ENCODE measurements at regions not wholly inside any gene's neighbourhood (a gene's known extent, or its start where the extent isn't known, plus 50 kb on each side); places are given as distances from the start of the nearest gene placed in this dataset.

DNA sequence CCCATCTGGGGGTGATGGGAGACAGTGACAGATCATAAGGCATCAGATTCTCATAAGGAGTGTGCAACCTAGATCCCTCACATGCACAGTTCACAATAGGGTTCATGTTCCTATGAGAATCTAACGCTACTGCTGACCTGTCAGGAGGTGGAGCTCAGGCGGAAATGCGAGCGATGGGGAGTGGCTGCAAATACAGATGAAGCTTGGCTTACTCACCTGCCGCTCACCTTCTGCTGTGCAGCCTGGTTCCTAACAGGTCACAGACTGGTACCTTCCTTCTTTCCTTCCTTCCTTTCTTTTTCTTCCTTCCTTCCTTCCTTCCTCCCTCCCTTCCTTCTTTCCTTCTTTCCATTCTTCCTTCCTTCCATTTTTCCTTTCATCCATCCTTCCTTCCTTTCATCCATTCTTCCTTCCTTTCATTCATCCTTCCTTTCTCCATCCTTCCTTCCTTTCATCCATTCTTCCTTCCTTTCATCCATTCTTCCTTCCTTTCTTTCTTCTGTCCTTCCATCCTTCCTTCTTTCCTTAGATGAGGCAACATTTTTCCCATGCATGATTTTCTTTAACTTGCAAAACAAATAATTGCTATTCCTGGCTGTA, 370.0 kb upstream of the AUTS2 start:
- no peak overlapping the region for H3K27ac ChIP-seq (ENCODE audit: low read depth, low read length)
- H4K20me1 ChIP-seq (ENCODE audit: insufficient read depth, low read length), result no peaks in the 10 kb centered on the region
- TF ChIP-seq CTCF (IDR thresholded peaks at IDR 0.05; ENCODE audit: extremely low read depth, low read depth, low read length), result no peak
- no peaks in the 10 kb centered on the region for H3K4me1 ChIP-seq (ENCODE audit: insufficient read depth, low read length)
- DNase-seq (ENCODE audit: insufficient read length, low spot score, missing footprints), result no peak
- H3K4me3 ChIP-seq (ENCODE audit: insufficient read depth, low read length), result no peak overlapping the region
- no peaks in the 10 kb centered on the region for H3K9me3 ChIP-seq (ENCODE audit: low read depth, low read length)
- H3K79me2 ChIP-seq (ENCODE audit: insufficient read depth, low read length), result no peaks in the 10 kb centered on the region
- H3K27me3 ChIP-seq (ENCODE audit: insufficient read depth, low read length), result no peaks in the 10 kb centered on the region
- H2AFZ ChIP-seq (ENCODE audit: low read length), result no peak overlapping the region
- H3K4me2 ChIP-seq (ENCODE audit: insufficient read depth, low read length), result no peak overlapping the region
- H3K36me3 ChIP-seq (ENCODE audit: insufficient read depth, low read length), result no peaks in the 10 kb centered on the region

GRCh38 chr7:69232445-69233376, 365.6 kb upstream of the AUTS2 start:
- no peak for TF ChIP-seq CTCF (IDR thresholded peaks at IDR 0.05; ENCODE audit: extremely low read depth, low read depth, low read length)
- H3K36me3 ChIP-seq (ENCODE audit: insufficient read depth, low read length), result no peaks in the 10 kb centered on the region

DNA sequence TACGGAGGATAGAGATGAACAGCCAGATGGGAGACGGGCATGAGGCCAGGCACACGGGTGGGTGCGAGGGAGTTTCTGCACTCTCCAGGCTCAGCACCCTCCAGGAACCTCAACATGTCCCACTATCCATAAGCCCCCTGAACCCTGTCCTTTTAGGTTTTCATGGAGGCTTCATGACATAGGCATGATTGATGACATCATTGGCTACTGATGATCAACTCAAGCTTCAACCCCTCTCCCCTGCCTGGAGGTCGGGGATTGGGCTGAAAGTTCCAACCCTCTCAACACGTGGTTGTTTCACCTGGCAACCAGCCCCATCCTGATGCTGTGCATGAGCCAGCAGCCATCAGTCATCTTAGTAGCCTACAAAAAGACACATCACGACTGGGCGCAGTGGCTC, 360.7 kb upstream of the AUTS2 start:
- Histone ChIP-seq H3K27me3 (ENCODE audit: insufficient read depth, low read length) (no peaks in the 10 kb centered on the region), H2AFZ (ENCODE audit: low read length) (no peak overlapping the region), H3K4me3 (ENCODE audit: insufficient read depth, low read length) (no peak overlapping the region), H3K4me2 (ENCODE audit: insufficient read depth, low read length) (no peak overlapping the region), H4K20me1 (ENCODE audit: insufficient read depth, low read length) (no peaks in the 10 kb centered on the region), H3K9me3 (ENCODE audit: low read depth, low read length) (no peaks in the 10 kb centered on the region), H3K27ac (ENCODE audit: low read depth, low read length) (no peak overlapping the region), H3K79me2 (ENCODE audit: insufficient read depth, low read length) (no peaks in the 10 kb centered on the region), H3K36me3 (ENCODE audit: insufficient read depth, low read length) (no peaks in the 10 kb centered on the region), H3K4me1 (ENCODE audit: insufficient read depth, low read length) (no peaks in the 10 kb centered on the region)
- TF ChIP-seq CTCF (IDR thresholded peaks at IDR 0.05; ENCODE audit: extremely low read depth, low read depth, low read length), result no peak
- DNase-seq (ENCODE audit: insufficient read length, low spot score, missing footprints), result no peak

More at GRCh38 chr7:69232445-69233376, 365.6 kb upstream of the AUTS2 start:
- H3K9me3 ChIP-seq (ENCODE audit: low read depth, low read length), result no peaks in the 10 kb centered on the region
- H3K27me3 ChIP-seq (ENCODE audit: insufficient read depth, low read length), result no peaks in the 10 kb centered on the region
- H4K20me1 ChIP-seq (ENCODE audit: insufficient read depth, low read length), result no peaks in the 10 kb centered on the region
- H3K27ac ChIP-seq (ENCODE audit: low read depth, low read length), result no peak overlapping the region
- no peak overlapping the region for H2AFZ ChIP-seq (ENCODE audit: low read length)
- no peaks in the 10 kb centered on the region for H3K79me2 ChIP-seq (ENCODE audit: insufficient read depth, low read length)
- H3K4me2 ChIP-seq (ENCODE audit: insufficient read depth, low read length), result no peak overlapping the region
- no peak overlapping the region for H3K4me3 ChIP-seq (ENCODE audit: insufficient read depth, low read length)
- no peaks in the 10 kb centered on the region for H3K4me1 ChIP-seq (ENCODE audit: insufficient read depth, low read length)
- DNase-seq (ENCODE audit: insufficient read length, low spot score, missing footprints), result no peak

- no peaks in the 10 kb centered on the region for H3K9me3 ChIP-seq (ENCODE audit: low read depth, low read length)
- no peak overlapping the region for H2AFZ ChIP-seq (ENCODE audit: low read length)
- no peaks in the 10 kb centered on the region for H3K4me1 ChIP-seq (ENCODE audit: insufficient read depth, low read length)
- TF ChIP-seq CTCF (IDR thresholded peaks at IDR 0.05; ENCODE audit: extremely low read depth, low read depth, low read length), result no peak
- H3K4me3 ChIP-seq (ENCODE audit: insufficient read depth, low read length), result no peak overlapping the region
- H3K4me2 ChIP-seq (ENCODE audit: insufficient read depth, low read length), result no peak overlapping the region
- no peak for DNase-seq (ENCODE audit: insufficient read length, low spot score, missing footprints)
- no peaks in the 10 kb centered on the region for H4K20me1 ChIP-seq (ENCODE audit: insufficient read depth, low read length)
- H3K27ac ChIP-seq (ENCODE audit: low read depth, low read length), result no peak overlapping the region
- H3K27me3 ChIP-seq (ENCODE audit: insufficient read depth, low read length), result no peaks in the 10 kb centered on the region
- H3K79me2 ChIP-seq (ENCODE audit: insufficient read depth, low read length), result no peaks in the 10 kb centered on the region
- no peaks in the 10 kb centered on the region for H3K36me3 ChIP-seq (ENCODE audit: insufficient read depth, low read length)
Observed at GRCh38 chr7:69243016-69243415, 355.3 kb upstream of the AUTS2 start.

All from osteoblast (primary cell).